ENCODE measurements at regions not wholly inside any gene's neighbourhood (a gene's known extent, or its start where the extent isn't known, plus 50 kb on each side); places are given as distances from the start of the nearest gene placed in this dataset.

- H3K4me3 ChIP-seq (ENCODE audit: low read length), result no peak overlapping the region
- Mint-ChIP-seq H3K4me1 (no peaks in the 10 kb centered on the region), H3K9me3 (peaks cover 3 to 24% of the 10 kb centered on the region in 2 donors), H3K4me3 (no peak overlapping the region), H3K36me3 (peaks cover 8% of the 10 kb centered on the region), H3K27me3 (ENCODE audit: low read depth in 2 of 2) (no peaks in the 10 kb centered on the region), H3K27ac (no peak overlapping the region)
- no peak for TF ChIP-seq CTCF (IDR thresholded peaks at IDR 0.05)
- H3K36me3 ChIP-seq (ENCODE audit: control insufficient read depth, insufficient read depth, low read length), result no peaks in the 10 kb centered on the region
- DNase-seq (no peak), ATAC-seq (no peak)
- no peaks in the 10 kb centered on the region for H3K4me1 ChIP-seq (ENCODE audit: control insufficient read depth, insufficient read depth, low read length)
- H3K27ac ChIP-seq (ENCODE audit: low read length), result no peak overlapping the region
- H3K9me3 ChIP-seq (ENCODE audit: control insufficient read depth, insufficient read depth, low read length), result no peaks in the 10 kb centered on the region
- intact Hi-C loops (cut with micrococcal nuclease), result loop anchor here (10.0 kb wide), 1 partner anchor 1835 kb away; no protein-coding TSS in a partner anchor
- H3K27me3 ChIP-seq (ENCODE audit: control insufficient read depth, insufficient read depth, low read length), result no peaks in the 10 kb centered on the region
These were observed 534.4 kb upstream of the SLC35B3 start for GRCh38 chr6:8969747-8970146.

DNA sequence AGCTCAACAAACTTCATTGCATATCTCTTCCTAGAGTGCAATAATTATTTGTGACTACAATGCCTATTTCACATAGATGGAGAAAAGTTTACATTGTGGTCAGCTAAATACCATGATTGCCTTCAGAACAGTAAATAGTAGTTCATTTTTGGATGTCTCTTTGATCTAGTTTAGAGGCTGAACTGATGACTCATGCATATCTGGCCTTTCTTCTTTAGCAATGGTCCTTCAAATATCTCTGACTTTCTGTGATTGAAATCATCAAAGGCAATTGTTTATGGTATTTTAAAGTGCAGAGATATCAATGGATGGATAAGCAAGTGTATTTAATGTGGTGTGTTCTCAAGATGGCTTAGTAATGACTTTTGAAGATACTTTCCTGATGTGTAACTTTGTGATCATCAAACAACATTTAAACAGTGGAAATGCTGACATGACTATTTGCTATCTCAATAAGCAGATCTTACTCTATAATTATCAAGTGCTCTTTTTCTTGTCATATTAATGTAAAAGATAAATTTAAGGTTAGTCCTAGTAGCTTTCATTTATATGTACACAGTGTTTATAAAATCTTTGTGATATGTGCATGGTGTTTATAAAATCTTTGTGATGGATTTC, 523.7 kb upstream of the SLC35B3 start:
- DNase-seq (no peak), ATAC-seq (no peak)
- intact Hi-C loops (cut with micrococcal nuclease), result no loop called here
- Mint-ChIP-seq H3K9me3 (peaks cover 0 to 2% of the 10 kb centered on the region in 2 donors), H3K4me3 (no peak overlapping the region), H3K27me3 (ENCODE audit: low read depth in 2 of 2) (no peaks in the 10 kb centered on the region), H3K27ac (no peak overlapping the region), H3K4me1 (no peaks in the 10 kb centered on the region), H3K36me3 (no peaks in the 10 kb centered on the region)
- Histone ChIP-seq H3K9me3 (ENCODE audit: control insufficient read depth, insufficient read depth, low read length) (no peaks in the 10 kb centered on the region), H3K27ac (ENCODE audit: low read length) (no peak overlapping the region), H3K4me1 (ENCODE audit: control insufficient read depth, insufficient read depth, low read length) (no peaks in the 10 kb centered on the region), H3K27me3 (ENCODE audit: control insufficient read depth, insufficient read depth, low read length) (no peaks in the 10 kb centered on the region), H3K36me3 (ENCODE audit: control insufficient read depth, insufficient read depth, low read length) (no peaks in the 10 kb centered on the region), H3K4me3 (ENCODE audit: low read length) (no peak overlapping the region)
- no peak for TF ChIP-seq CTCF (IDR thresholded peaks at IDR 0.05)

DNA sequence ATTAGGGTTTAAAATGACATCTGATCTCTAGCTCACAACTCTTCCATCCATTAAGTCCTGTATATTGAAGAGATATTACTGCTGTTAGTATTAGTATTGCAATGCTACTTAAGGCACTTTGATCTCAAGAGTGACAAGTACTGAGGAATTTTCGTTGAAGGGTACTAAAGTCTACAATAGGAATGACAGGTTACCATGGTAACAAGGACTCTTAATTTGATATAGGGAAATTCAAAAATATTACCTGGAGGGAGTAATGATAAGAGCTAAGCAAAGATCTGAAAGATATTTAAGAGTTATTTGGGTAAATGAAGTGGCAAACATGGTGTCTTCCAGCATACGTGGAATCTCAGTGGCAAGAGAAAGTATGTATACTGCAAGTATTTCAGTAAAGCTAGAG, 518.0 kb upstream of the SLC35B3 start:
- no peaks in the 10 kb centered on the region for H3K9me3 ChIP-seq (ENCODE audit: control insufficient read depth, insufficient read depth, low read length)
- no peak overlapping the region for H3K27ac ChIP-seq (ENCODE audit: low read length)
- Mint-ChIP-seq H3K4me3 (no peak overlapping the region), H3K36me3 (no peaks in the 10 kb centered on the region), H3K9me3 (peaks cover 0 to 2% of the 10 kb centered on the region in 2 donors), H3K27me3 (ENCODE audit: low read depth in 2 of 2) (no peaks in the 10 kb centered on the region), H3K4me1 (no peaks in the 10 kb centered on the region), H3K27ac (no peak overlapping the region)
- no peak for TF ChIP-seq CTCF (IDR thresholded peaks at IDR 0.05)
- no peaks in the 10 kb centered on the region for H3K27me3 ChIP-seq (ENCODE audit: control insufficient read depth, insufficient read depth, low read length)
- no peaks in the 10 kb centered on the region for H3K4me1 ChIP-seq (ENCODE audit: control insufficient read depth, insufficient read depth, low read length)
- WGBS (ENCODE audit: insufficient coverage), result 71% methylated on average over 1 of the region's 2 CpGs
- no peak overlapping the region for H3K4me3 ChIP-seq (ENCODE audit: low read length)
- ATAC-seq, result no peak
- no peak for DNase-seq
- no peaks in the 10 kb centered on the region for H3K36me3 ChIP-seq (ENCODE audit: control insufficient read depth, insufficient read depth, low read length)
- intact Hi-C loops (cut with micrococcal nuclease), result no loop called here

DNA sequence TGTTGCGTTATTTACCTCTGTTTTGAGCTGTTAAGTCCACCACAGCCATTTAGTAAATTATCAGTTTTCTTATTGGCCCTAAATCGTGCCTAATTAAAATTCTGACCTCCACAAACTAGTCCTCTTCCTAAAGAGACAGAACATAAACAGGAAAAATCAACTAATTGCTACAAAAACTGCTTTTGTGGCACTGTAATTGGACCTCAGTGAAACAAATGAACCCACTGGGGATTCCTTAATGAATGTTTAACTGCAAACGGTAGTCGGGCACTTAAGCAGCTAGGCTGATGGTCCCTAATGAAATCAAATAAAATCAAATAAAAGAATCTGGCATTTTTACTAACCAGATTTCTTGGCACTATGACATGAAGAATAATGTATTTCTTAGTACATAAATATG, 513.4 kb upstream of the SLC35B3 start:
- 82% methylated on average over 4 of the region's 4 CpGs for WGBS (ENCODE audit: insufficient coverage)
- Mint-ChIP-seq H3K27me3 (ENCODE audit: low read depth in 2 of 2) (no peaks in the 10 kb centered on the region), H3K27ac (no peak overlapping the region), H3K9me3 (peaks cover 0 to 2% of the 10 kb centered on the region in 2 donors), H3K4me1 (no peaks in the 10 kb centered on the region), H3K36me3 (no peaks in the 10 kb centered on the region), H3K4me3 (no peak overlapping the region)
- no peak for TF ChIP-seq CTCF (IDR thresholded peaks at IDR 0.05)
- Histone ChIP-seq H3K27ac (ENCODE audit: low read length) (no peak overlapping the region), H3K27me3 (ENCODE audit: control insufficient read depth, insufficient read depth, low read length) (no peaks in the 10 kb centered on the region), H3K4me1 (ENCODE audit: control insufficient read depth, insufficient read depth, low read length) (no peaks in the 10 kb centered on the region), H3K36me3 (ENCODE audit: control insufficient read depth, insufficient read depth, low read length) (no peaks in the 10 kb centered on the region), H3K9me3 (ENCODE audit: control insufficient read depth, insufficient read depth, low read length) (no peaks in the 10 kb centered on the region), H3K4me3 (ENCODE audit: low read length) (no peak overlapping the region)
- intact Hi-C loops (cut with micrococcal nuclease), result no loop called here
- DNase-seq (no peak), ATAC-seq (no peak)

Measured in natural killer cell (primary cell).